GM12892 (cell line): ENCODE measurements at regions not wholly inside any gene's neighbourhood (a gene's known extent, or its start where the extent isn't known, plus 50 kb on each side); places are given as distances from the start of the nearest gene placed in this dataset.

Experiments used
- DNase-seq: peaks from one replicate; pipeline ENCODE4 v3.0.0; 2011; ENCODE audit not compliant: insufficient read length
- FAIRE-seq: peaks from 2 replicates; lab custom pipeline; 2011; peaks lifted over from hg19 to GRCh38; lab: Jason Lieb, UNC
- POLR2A ChIP-seq: IDR thresholded peaks from 2 replicates; pipeline ENCODE4 v1.6.1; 2011; ENCODE audit warnings: low read depth, low read length, control low read depth
- POLR2AphosphoS5 ChIP-seq: IDR thresholded peaks from 2 replicates; pipeline ENCODE4 v1.6.1; 2011; ENCODE audit warnings: low read depth, low read length, control low read depth
- TAF1 ChIP-seq: IDR thresholded peaks from 2 replicates; pipeline ENCODE4 v1.6.1; 2011; ENCODE audit warnings: low read depth, mild to moderate bottlenecking, control low read depth, low read length, borderline replicate concordance

DNA sequence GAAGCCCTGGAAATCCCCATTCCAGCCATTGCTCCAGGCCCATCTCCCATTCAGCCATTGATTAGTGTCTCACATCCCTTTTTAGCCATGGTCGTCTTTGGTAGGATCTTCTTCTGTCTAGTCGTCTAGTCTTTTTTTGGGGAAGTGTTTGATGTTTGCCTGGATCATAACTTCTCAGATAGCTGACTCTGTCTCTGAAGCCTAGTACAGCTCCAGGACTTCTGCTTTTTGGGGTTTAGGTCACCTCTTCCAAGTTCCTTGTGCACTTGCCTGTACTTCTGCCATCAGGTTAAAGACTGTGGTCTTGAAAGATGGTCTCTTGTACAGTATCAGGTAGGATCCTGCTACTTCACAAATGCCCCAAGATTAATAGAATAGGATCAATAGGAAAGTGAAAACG lies 553.5 kb downstream of the PKHD1 start:
- DNase-seq (no peak), FAIRE-seq (no peak)
- TF ChIP-seq POLR2AphosphoS5, result no peak
- TF ChIP-seq POLR2A, result no peak
- no peak for TF ChIP-seq TAF1

DNA sequence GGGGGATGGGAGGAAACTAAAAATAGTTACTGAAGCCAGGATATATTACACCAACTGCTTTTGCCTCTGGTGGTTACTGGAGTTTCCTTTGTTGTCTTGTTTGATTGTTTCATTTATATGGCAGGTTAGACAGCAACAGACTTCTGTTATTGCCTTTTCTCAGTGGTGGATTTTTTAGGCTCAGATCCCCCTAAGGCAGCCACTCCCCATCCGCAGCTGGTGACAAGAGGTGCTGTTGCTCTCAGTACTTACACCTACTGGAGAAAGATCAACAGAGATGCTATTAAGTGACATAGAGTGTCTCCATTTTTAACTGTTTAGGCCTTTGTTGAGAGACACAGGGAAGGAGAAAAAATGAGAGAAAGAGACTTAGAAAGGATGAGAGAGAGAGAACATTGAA lies 552.1 kb downstream of the PKHD1 start:
- FAIRE-seq, result no peak
- TF ChIP-seq POLR2AphosphoS5, result no peak
- TF ChIP-seq TAF1, result no peak
- TF ChIP-seq POLR2A, result no peak
- DNase-seq, result no peak

- TF ChIP-seq POLR2A (no peak), TAF1 (no peak), POLR2AphosphoS5 (no peak)
- FAIRE-seq (no peak), DNase-seq (no peak)
These were observed 550.7 kb downstream of the PKHD1 start for GRCh38 chr6:51536728-51537127.

DNA sequence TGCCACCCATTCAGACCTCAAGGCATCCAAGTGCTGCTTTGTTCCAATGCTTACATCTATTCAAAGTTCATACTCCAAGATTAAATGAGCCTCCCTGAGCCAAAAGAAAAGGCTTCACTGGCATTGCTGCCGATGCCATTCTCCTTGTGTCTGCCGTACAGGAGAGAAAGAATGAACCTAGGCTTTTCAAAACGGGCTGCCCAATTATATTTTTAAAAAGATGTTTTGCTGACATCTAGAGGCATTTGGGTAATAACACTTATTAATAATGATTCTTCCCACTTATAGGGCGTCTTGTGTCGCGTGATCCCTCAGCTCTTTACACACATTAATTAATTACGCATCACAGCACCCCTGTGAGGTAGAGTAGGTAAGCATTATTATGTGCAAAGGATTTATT lies 545.6 kb downstream of the PKHD1 start:
- FAIRE-seq (no peak), DNase-seq (no peak)
- no peak for TF ChIP-seq TAF1
- TF ChIP-seq POLR2A, result no peak
- no peak for TF ChIP-seq POLR2AphosphoS5

- no peak for TF ChIP-seq POLR2AphosphoS5
- TF ChIP-seq POLR2A, result no peak
- TF ChIP-seq TAF1, result no peak
- no peak for FAIRE-seq
- DNase-seq, result no peak
These were observed 544.9 kb downstream of the PKHD1 start for GRCh38 chr6:51542475-51542874.

DNA sequence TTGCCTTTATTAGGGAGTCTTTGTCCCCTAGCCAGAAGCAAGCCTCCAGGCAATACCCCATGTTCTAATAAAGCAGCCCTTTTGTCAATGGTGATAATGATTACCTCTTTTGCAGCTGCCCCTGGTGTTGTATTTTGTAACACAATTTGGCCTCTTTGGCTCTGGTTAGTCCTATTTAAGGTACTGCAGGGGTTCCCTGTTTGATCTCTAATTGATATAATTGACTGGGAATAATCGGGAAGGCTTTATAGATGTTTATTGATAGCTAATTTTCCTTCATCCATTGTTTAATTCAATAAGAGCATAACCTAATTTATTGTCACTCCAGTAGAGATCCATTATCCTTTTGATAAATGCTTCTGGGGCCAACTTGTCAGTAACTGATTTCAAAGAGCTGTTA lies 537.2 kb downstream of the PKHD1 start:
- no peak for FAIRE-seq
- no peak for DNase-seq
- TF ChIP-seq POLR2AphosphoS5, result no peak
- no peak for TF ChIP-seq POLR2A
- no peak for TF ChIP-seq TAF1

DNA sequence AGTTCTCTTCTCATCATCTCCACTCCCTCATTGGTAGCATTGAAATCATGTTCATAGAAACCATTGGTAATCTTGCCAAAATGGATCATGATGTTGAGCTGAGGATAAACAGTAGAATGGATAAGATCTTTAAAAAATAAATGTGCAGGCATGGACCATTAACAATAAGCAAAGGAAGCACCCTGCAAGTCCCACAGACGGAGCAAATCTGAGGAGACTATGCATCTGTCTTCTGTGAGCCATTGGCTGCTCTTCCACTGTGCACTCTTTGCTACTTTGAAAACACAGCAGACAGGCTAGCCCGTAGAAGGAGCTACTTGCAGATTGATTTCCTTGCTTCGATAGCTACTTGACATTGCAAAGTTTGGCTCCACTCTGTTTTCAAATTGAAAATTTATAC lies 535.0 kb downstream of the PKHD1 start:
- TF ChIP-seq POLR2AphosphoS5, result no peak
- no peak for TF ChIP-seq TAF1
- no peak for TF ChIP-seq POLR2A
- no peak for DNase-seq
- FAIRE-seq, result no peak

- no peak for TF ChIP-seq POLR2A
- FAIRE-seq, result no peak
- DNase-seq, result no peak
These were observed 534.0 kb downstream of the PKHD1 start for GRCh38 chr6:51553246-51554015.

- FAIRE-seq (no peak), DNase-seq (no peak)
- TF ChIP-seq POLR2A, result no peak
- TF ChIP-seq POLR2AphosphoS5, result no peak
- TF ChIP-seq TAF1, result no peak
These were observed 533.4 kb downstream of the PKHD1 start for GRCh38 chr6:51554029-51554428.

DNA sequence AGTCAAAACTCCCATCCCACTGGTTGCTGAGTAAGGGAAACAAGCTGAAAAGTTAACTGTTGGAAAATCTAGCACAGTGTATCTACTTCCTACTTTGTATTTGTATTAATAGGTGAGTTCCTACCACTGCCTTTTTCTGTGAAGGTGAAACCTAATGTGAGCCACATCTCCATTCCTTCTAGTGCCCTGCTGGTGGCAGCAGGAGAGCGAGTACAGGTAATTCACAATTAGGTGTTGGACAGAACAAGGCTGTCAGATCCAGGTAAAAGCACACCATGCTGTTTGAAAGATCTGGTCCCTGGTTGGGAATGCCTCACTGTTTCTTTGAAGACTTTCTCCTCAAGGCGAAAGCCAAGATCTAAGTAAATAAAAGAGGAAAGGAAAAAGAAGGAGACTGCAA lies 528.4 kb downstream of the PKHD1 start:
- peak; percentile 9 for FAIRE-seq
- no peak for DNase-seq

GRCh38 chr6:51562198-51562597 lies 525.2 kb downstream of the PKHD1 start:
- DNase-seq (no peak), FAIRE-seq (no peak)

More for the DNA sequence above, 528.4 kb downstream of the PKHD1 start:
- no peak for TF ChIP-seq POLR2AphosphoS5
- TF ChIP-seq POLR2A, result no peak
- no peak for TF ChIP-seq TAF1

More at GRCh38 chr6:51562198-51562597, 525.2 kb downstream of the PKHD1 start:
- TF ChIP-seq POLR2AphosphoS5 (no peak), POLR2A (no peak), TAF1 (no peak)
